ENCODE measurements at regions not wholly inside any gene's neighbourhood (a gene's known extent, or its start where the extent isn't known, plus 50 kb on each side); places are given as distances from the start of the nearest gene placed in this dataset.

- DNase-seq = peak in 1 of 2 experiments; percentile 0
Observed at GRCh38 chr6:117169064-117169665, 96.2 kb upstream of the VGLL2 start.

GRCh38 chr6:117169781-117170281 is 95.5 kb upstream of the VGLL2 start:
- no peak for DNase-seq

GRCh38 chr6:117174835-117175360 is 90.5 kb upstream of the VGLL2 start:
- no peak for DNase-seq

GRCh38 chr6:117188627-117189201 is 76.6 kb upstream of the VGLL2 start:
- DNase-seq = peak in 1 of 2 experiments; percentile 21

GRCh38 chr6:117191009-117191408 is 74.3 kb upstream of the VGLL2 start:
- no peak for DNase-seq

DNA sequence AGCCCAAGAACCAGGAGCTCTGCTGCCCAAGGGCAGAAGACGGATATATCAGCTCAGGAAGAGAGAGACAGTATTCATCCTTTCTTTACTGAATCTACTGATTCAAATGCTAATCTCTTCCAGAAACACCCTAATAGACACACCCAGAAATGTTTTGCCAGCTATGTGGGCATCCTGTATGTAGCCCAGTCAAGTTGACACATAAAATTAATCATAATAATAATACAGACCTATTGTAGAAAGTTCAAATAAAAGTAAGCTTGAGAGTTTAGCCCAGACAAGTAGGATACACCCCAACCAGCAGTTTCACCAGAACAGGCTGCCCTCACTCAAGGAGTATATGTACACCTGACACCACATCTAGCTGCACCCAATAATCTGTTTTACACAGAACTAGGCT is 73.9 kb upstream of the VGLL2 start:
- no peak for DNase-seq

- DNase-seq = no peak
Observed at GRCh38 chr6:117194271-117194670, 71.1 kb upstream of the VGLL2 start.

DNA sequence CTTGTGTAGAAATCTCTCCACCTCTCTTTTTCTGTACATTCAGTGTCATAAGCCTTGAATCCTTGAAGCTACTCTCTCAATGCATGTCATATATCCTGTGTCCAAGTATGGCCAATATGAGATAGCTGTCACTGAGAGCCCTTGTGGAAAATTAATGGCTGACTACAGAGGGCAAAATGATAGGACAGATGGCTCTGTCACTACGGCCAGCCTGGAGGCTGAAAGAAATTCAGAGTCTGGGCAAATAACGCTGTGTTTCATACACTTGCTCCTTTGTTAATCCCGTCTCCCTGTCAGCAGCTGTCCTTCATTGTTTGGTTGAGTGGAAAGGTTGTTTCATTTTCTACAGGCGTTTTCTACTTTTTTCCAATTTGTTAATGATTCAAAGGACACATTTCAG is 70.4 kb upstream of the VGLL2 start:
- DNase-seq = peak; percentile 83 to 93

DNA sequence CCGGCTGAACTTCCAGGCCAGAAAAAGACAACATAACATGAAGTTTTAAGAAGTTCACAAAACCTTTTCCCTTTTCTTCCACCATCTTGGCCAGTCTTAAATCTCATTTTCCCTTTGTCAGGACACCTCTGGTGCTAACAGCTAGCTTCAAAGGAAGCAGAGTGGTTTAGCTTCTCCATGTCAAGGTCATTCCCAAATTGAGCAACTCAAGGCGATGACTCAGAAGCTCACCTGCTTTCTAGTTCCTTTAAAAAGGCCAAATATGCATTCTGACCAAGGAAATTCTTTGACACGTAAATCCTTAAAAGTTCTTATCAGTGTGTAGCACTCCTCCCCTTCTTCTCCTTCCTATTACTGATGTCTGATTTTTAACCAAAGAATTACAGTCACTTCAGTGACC is 69.6 kb upstream of the VGLL2 start:
- DNase-seq = no peak

GRCh38 chr6:117200067-117200466 is 65.3 kb upstream of the VGLL2 start:
- no peak for DNase-seq

- no peak for DNase-seq
Observed at GRCh38 chr6:117204903-117205302, 60.5 kb upstream of the VGLL2 start.

GRCh38 chr6:117205876-117206275 is 59.5 kb upstream of the VGLL2 start:
- DNase-seq = no peak

DNA sequence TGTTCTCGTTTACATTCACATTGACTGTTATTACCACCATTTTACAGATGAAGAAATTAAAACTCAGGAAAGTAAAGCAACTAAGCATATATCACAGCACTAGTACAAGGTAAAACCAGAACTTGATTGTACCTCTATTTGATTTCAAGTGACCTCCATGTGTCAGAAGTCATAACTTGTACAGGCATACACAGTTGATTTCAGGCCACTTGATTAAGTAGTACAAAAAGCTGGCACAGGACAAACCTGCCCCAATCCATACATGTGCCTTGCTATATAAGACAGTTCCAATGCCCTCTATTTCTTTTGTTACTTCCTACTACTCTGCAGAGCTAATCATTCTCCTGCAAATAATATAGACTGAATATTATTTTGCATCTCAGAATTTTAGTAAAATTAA is 58.8 kb upstream of the VGLL2 start:
- DNase-seq = no peak

DNA sequence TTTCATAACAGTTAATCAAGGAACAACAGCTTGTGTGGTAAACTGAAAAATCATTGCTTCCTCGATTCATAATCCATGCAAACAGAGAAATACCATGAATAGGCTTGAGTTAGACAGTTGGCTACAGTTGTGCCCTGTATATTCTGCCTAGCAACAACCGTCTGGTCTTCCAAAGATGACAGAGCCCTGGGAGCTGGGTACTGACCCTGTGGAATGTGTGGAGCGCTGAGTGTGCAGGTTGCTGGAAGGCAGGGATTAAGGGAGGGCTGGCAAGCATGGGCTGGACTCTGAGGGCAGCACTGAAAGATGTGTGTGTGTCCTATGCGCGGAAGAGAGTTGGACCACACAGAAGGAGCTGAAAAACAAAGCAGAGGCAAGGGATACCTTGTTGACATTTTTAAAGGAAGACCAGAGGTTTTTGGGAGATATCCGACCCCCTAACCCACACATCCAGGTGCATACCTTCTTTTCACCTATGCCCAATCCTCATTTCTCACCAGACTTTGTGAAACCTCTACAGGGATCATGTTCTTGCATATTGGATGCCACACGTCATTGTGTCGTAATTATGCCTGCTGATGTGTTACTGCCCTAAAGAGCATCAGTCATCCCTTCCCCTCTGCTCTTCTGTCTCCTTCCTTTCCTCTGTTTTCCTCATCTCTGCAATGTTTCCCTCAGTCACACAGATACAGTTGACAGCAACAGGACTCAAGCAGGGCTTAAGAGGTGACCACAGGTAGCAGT is 58.2 kb upstream of the VGLL2 start:
- no peak for DNase-seq

DNA sequence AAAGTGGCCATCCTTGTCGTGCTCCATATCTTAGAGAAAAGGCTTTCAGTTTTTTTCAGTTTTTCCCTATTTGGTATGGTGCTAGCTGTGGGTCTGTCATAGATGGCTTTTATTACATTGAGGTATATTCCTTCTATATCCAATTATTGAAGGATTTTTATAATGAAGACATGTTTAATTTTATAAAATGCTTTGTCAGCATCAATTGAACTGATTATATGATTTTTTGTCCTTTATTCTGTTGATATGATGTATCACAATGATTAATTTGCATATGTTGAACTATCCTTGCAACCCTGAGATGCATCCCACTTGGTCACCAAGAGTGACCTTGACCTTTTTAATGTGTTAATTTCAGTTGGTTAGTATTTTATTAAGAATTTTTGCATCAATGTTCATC is 55.1 kb upstream of the VGLL2 start:
- DNase-seq = no peak

- no peak for DNase-seq
Observed at GRCh38 chr6:117215353-117216090, 49.8 kb upstream of the VGLL2 start.
